GM23338 (cell line): ENCODE measurements at regions not wholly inside any gene's neighbourhood (a gene's known extent, or its start where the extent isn't known, plus 50 kb on each side); places are given as distances from the start of the nearest gene placed in this dataset.

Experiments used
- ATAC-seq: fragments of 200-7000 bp; cut with Tn5 transposase; 3 replicates; pipeline ENCODE4 v1.9.1; 2020
- DNase-seq: peaks from one replicate; pipeline ENCODE4 v3.0.0-alpha.2; 2015; ENCODE audit warnings: low spot score
- H2AFZ ChIP-seq: fragments of 200-600 bp; sonication (generic); 2 replicates; pipeline ENCODE4 v1.8.0; 2016; ENCODE audit warnings: antibody characterized with exemption, mild to moderate bottlenecking, moderate library complexity
- H3F3A ChIP-seq: fragments of 200-600 bp; sonication (generic); replicated peaks from 2 replicates; pipeline ENCODE4 v1.8.0; 2017; ENCODE audit warnings: antibody characterized with exemption, mixed run types, low read depth
- H3K27ac ChIP-seq: fragments of 200-600 bp; sonication (generic); 2 replicates; pipeline ENCODE4 v1.6.1; 2016; ENCODE audit warnings: low read depth
- H3K27me3 ChIP-seq: fragments of 200-600 bp; sonication (generic); 2 replicates; pipeline ENCODE4 v1.8.0; 2016; ENCODE audit warnings: mild to moderate bottlenecking, mixed run types, moderate library complexity; ENCODE audit not compliant: insufficient read depth
- H3K36me3 ChIP-seq: fragments of 200-600 bp; sonication (generic); 2 replicates; pipeline ENCODE4 v1.8.0; 2016; ENCODE audit warnings: mild to moderate bottlenecking; ENCODE audit not compliant: insufficient read depth
- H3K4me1 ChIP-seq: fragments of 200-600 bp; sonication (generic); 2 replicates; pipeline ENCODE4 v1.8.0; 2016; ENCODE audit warnings: mild to moderate bottlenecking, moderate library complexity; ENCODE audit not compliant: insufficient read depth
- H3K4me2 ChIP-seq: fragments of 200-600 bp; sonication (generic); 2 replicates; pipeline ENCODE4 v1.7.1; 2017; ENCODE audit warnings: mixed run types
- H3K4me3 ChIP-seq: fragments of 200-600 bp; sonication (generic); 2 replicates; pipeline ENCODE4 v1.6.1; 2016; ENCODE audit warnings: mixed run types
- H3K79me2 ChIP-seq: fragments of 200-600 bp; sonication (generic); replicated peaks from 2 replicates; pipeline ENCODE4 v1.8.0; 2017; ENCODE audit warnings: mild to moderate bottlenecking; ENCODE audit not compliant: insufficient read depth
- H3K9me2 ChIP-seq: fragments of 200-600 bp; sonication (generic); 2 replicates; pipeline ENCODE4 v1.8.0; 2017; ENCODE audit not compliant: insufficient read depth
- H4K20me1 ChIP-seq: fragments of 200-600 bp; sonication (generic); replicated peaks from 2 replicates; pipeline ENCODE4 v1.8.0; 2017; ENCODE audit warnings: mild to moderate bottlenecking; ENCODE audit not compliant: insufficient read depth
- H3K27ac Mint-ChIP-seq: 2 replicates; pipeline ENCODE4 v1.8.0; 2020; ENCODE audit warnings: inconsistent platforms, mild to moderate bottlenecking, moderate library complexity, mixed read lengths
- H3K27me3 Mint-ChIP-seq: 3 replicates; pipeline ENCODE4 v1.8.0; 2022; ENCODE audit warnings: low read depth, mild to moderate bottlenecking, moderate library complexity, mixed read lengths, inconsistent platforms; ENCODE audit not compliant: insufficient read depth, poor library complexity
- H3K36me3 Mint-ChIP-seq: 3 replicates; pipeline ENCODE4 v1.8.0; 2021; ENCODE audit warnings: low read depth, mild to moderate bottlenecking, inconsistent platforms, moderate library complexity, mixed read lengths
- H3K4me1 Mint-ChIP-seq: 3 replicates; pipeline ENCODE4 v1.8.0; 2020; ENCODE audit warnings: mild to moderate bottlenecking, inconsistent platforms, mixed read lengths
- H3K4me3 Mint-ChIP-seq: 3 replicates; pipeline ENCODE4 v1.8.0; 2021; ENCODE audit warnings: moderate library complexity, mild to moderate bottlenecking, inconsistent platforms, mixed read lengths
- H3K9me3 Mint-ChIP-seq: 3 replicates; pipeline ENCODE4 v1.8.0; 2020; ENCODE audit warnings: moderate library complexity, mild to moderate bottlenecking, inconsistent platforms, mixed read lengths
- CREB1 ChIP-seq: fragments of 250-450 bp; sonication (Bioruptor Pico); IDR thresholded peaks from 2 replicates; pipeline ENCODE4 v1.5.0; 2020; ENCODE audit warnings: low read depth, mild to moderate bottlenecking, moderate library complexity
- EZH2 ChIP-seq: fragments of 200-600 bp; sonication (generic); IDR thresholded peaks from one replicate; pipeline ENCODE4 v1.8.0; 2017; ENCODE audit warnings: antibody characterized with exemption, mild to moderate bottlenecking, low read depth; ENCODE audit not compliant: unreplicated experiment
- EZH2phosphoT487 ChIP-seq: fragments of 200-600 bp; sonication (generic); IDR thresholded peaks from one replicate; pipeline ENCODE4 v1.8.1; 2018; ENCODE audit warnings: antibody characterized with exemption; ENCODE audit not compliant: unreplicated experiment
- JUNB ChIP-seq: IDR thresholded peaks from one replicate; pipeline ENCODE4 v1.6.1; 2016; ENCODE audit warnings: antibody characterized with exemption; ENCODE audit not compliant: unreplicated experiment
- NANOG ChIP-seq: IDR thresholded peaks from 2 replicates; pipeline ENCODE4 v1.6.1; 2016; ENCODE audit warnings: antibody characterized with exemption, borderline replicate concordance
- POLR2AphosphoS5 ChIP-seq: IDR thresholded peaks from 2 replicates; pipeline ENCODE4 v1.6.1; 2016; ENCODE audit warnings: antibody characterized with exemption, low read depth
- STAT1 ChIP-seq: IDR thresholded peaks from one replicate; pipeline ENCODE4 v1.6.1; 2016; ENCODE audit warnings: antibody characterized with exemption; ENCODE audit not compliant: unreplicated experiment
- ZNF114 ChIP-seq: fragments of 250-450 bp; sonication (Bioruptor Pico); IDR thresholded peaks from 2 replicates; pipeline ENCODE4 v1.5.0; 2020; ENCODE audit warnings: mild to moderate bottlenecking, moderate library complexity
- ZNF331 ChIP-seq: fragments of 250-450 bp; sonication (Bioruptor Pico); IDR thresholded peaks from 2 replicates; pipeline ENCODE4 v1.5.0; 2020; ENCODE audit warnings: low read depth, mild to moderate bottlenecking, moderate library complexity
- TF ChIP-seq, protein P1 (sequence below): IDR thresholded peaks from one replicate; pipeline ENCODE4 v1.6.1; 2018; ENCODE audit warnings: antibody characterized with exemption; ENCODE audit not compliant: unreplicated experiment
- TF ChIP-seq, protein P2 (sequence below), 2 experiments: fragments of 200-600 bp in 1 of 2; sonication (generic) in 1 of 2; conservative IDR thresholded peaks; 2 replicates each; pipeline versions ENCODE4 v1.5.1 to v1.6.1; 2016 to 2017; ENCODE audit warnings: antibody characterized with exemption in 2 of 2, low read depth in 2 of 2, mild to moderate bottlenecking in 2 of 2, moderate library complexity in 1 of 2
- TF ChIP-seq, protein P3 (sequence below): IDR thresholded peaks from 2 replicates; pipeline ENCODE4 v1.6.1; 2016; ENCODE audit warnings: antibody characterized with exemption
- TF ChIP-seq, protein P4 (sequence below): fragments of 250-450 bp; sonication (Bioruptor Pico); IDR thresholded peaks from 2 replicates; pipeline ENCODE4 v1.5.0; 2020; ENCODE audit warnings: mild to moderate bottlenecking, moderate library complexity

DNA sequence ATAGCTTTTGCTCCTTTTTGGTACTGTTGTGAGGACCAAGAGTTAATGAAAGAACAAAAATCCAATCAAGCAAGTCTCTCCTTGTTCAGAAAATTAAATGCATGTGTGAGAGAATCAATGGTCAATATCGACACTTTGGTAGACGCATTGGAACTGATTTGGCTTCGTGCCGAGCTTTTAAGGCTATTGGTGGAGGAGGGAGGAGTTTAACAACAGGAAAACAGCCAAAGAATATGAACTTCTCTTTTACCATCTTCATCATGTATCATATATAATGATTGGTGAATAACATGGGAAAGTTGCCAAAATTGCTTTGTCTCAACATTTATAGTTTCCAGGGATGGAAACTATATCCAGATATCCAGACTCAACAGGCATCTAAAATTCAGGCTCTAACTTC, 266.5 kb upstream of the CITED2 start:
- H3K4me3 ChIP-seq, result no peak overlapping the region
- DNase-seq (no peak), ATAC-seq (no peak)
- no peaks in the 10 kb centered on the region; the same call in 1 of the 2 replicates for H3K36me3 ChIP-seq
- H4K20me1 ChIP-seq, result no peaks in the 10 kb centered on the region
- peaks cover 6% of the 10 kb centered on the region; the same call in 1 of the 2 replicates for H3K9me2 ChIP-seq
- no peak overlapping the region for H3K27ac Mint-ChIP-seq
- no peak overlapping the region for H2AFZ ChIP-seq
- TF ChIP-seq, protein P1, sequence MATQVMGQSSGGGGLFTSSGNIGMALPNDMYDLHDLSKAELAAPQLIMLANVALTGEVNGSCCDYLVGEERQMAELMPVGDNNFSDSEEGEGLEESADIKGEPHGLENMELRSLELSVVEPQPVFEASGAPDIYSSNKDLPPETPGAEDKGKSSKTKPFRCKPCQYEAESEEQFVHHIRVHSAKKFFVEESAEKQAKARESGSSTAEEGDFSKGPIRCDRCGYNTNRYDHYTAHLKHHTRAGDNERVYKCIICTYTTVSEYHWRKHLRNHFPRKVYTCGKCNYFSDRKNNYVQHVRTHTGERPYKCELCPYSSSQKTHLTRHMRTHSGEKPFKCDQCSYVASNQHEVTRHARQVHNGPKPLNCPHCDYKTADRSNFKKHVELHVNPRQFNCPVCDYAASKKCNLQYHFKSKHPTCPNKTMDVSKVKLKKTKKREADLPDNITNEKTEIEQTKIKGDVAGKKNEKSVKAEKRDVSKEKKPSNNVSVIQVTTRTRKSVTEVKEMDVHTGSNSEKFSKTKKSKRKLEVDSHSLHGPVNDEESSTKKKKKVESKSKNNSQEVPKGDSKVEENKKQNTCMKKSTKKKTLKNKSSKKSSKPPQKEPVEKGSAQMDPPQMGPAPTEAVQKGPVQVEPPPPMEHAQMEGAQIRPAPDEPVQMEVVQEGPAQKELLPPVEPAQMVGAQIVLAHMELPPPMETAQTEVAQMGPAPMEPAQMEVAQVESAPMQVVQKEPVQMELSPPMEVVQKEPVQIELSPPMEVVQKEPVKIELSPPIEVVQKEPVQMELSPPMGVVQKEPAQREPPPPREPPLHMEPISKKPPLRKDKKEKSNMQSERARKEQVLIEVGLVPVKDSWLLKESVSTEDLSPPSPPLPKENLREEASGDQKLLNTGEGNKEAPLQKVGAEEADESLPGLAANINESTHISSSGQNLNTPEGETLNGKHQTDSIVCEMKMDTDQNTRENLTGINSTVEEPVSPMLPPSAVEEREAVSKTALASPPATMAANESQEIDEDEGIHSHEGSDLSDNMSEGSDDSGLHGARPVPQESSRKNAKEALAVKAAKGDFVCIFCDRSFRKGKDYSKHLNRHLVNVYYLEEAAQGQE, result no peak
- no peak for TF ChIP-seq CREB1
- TF ChIP-seq, protein P2, sequence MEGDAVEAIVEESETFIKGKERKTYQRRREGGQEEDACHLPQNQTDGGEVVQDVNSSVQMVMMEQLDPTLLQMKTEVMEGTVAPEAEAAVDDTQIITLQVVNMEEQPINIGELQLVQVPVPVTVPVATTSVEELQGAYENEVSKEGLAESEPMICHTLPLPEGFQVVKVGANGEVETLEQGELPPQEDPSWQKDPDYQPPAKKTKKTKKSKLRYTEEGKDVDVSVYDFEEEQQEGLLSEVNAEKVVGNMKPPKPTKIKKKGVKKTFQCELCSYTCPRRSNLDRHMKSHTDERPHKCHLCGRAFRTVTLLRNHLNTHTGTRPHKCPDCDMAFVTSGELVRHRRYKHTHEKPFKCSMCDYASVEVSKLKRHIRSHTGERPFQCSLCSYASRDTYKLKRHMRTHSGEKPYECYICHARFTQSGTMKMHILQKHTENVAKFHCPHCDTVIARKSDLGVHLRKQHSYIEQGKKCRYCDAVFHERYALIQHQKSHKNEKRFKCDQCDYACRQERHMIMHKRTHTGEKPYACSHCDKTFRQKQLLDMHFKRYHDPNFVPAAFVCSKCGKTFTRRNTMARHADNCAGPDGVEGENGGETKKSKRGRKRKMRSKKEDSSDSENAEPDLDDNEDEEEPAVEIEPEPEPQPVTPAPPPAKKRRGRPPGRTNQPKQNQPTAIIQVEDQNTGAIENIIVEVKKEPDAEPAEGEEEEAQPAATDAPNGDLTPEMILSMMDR (conservative IDR thresholded peaks at IDR 0.05; ENCODE audit: low read depth in 2 of 2), result no peak
- no peak for TF ChIP-seq ZNF114 (CRISPR knock-in tag)
- no peak for TF ChIP-seq EZH2phosphoT487
- no peak for TF ChIP-seq POLR2AphosphoS5
- no peak for TF ChIP-seq NANOG
- no peak for TF ChIP-seq JUNB
- no peak for TF ChIP-seq ZNF331
- TF ChIP-seq, protein P3, sequence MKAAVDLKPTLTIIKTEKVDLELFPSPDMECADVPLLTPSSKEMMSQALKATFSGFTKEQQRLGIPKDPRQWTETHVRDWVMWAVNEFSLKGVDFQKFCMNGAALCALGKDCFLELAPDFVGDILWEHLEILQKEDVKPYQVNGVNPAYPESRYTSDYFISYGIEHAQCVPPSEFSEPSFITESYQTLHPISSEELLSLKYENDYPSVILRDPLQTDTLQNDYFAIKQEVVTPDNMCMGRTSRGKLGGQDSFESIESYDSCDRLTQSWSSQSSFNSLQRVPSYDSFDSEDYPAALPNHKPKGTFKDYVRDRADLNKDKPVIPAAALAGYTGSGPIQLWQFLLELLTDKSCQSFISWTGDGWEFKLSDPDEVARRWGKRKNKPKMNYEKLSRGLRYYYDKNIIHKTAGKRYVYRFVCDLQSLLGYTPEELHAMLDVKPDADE, result no peak
- TF ChIP-seq, protein P4, sequence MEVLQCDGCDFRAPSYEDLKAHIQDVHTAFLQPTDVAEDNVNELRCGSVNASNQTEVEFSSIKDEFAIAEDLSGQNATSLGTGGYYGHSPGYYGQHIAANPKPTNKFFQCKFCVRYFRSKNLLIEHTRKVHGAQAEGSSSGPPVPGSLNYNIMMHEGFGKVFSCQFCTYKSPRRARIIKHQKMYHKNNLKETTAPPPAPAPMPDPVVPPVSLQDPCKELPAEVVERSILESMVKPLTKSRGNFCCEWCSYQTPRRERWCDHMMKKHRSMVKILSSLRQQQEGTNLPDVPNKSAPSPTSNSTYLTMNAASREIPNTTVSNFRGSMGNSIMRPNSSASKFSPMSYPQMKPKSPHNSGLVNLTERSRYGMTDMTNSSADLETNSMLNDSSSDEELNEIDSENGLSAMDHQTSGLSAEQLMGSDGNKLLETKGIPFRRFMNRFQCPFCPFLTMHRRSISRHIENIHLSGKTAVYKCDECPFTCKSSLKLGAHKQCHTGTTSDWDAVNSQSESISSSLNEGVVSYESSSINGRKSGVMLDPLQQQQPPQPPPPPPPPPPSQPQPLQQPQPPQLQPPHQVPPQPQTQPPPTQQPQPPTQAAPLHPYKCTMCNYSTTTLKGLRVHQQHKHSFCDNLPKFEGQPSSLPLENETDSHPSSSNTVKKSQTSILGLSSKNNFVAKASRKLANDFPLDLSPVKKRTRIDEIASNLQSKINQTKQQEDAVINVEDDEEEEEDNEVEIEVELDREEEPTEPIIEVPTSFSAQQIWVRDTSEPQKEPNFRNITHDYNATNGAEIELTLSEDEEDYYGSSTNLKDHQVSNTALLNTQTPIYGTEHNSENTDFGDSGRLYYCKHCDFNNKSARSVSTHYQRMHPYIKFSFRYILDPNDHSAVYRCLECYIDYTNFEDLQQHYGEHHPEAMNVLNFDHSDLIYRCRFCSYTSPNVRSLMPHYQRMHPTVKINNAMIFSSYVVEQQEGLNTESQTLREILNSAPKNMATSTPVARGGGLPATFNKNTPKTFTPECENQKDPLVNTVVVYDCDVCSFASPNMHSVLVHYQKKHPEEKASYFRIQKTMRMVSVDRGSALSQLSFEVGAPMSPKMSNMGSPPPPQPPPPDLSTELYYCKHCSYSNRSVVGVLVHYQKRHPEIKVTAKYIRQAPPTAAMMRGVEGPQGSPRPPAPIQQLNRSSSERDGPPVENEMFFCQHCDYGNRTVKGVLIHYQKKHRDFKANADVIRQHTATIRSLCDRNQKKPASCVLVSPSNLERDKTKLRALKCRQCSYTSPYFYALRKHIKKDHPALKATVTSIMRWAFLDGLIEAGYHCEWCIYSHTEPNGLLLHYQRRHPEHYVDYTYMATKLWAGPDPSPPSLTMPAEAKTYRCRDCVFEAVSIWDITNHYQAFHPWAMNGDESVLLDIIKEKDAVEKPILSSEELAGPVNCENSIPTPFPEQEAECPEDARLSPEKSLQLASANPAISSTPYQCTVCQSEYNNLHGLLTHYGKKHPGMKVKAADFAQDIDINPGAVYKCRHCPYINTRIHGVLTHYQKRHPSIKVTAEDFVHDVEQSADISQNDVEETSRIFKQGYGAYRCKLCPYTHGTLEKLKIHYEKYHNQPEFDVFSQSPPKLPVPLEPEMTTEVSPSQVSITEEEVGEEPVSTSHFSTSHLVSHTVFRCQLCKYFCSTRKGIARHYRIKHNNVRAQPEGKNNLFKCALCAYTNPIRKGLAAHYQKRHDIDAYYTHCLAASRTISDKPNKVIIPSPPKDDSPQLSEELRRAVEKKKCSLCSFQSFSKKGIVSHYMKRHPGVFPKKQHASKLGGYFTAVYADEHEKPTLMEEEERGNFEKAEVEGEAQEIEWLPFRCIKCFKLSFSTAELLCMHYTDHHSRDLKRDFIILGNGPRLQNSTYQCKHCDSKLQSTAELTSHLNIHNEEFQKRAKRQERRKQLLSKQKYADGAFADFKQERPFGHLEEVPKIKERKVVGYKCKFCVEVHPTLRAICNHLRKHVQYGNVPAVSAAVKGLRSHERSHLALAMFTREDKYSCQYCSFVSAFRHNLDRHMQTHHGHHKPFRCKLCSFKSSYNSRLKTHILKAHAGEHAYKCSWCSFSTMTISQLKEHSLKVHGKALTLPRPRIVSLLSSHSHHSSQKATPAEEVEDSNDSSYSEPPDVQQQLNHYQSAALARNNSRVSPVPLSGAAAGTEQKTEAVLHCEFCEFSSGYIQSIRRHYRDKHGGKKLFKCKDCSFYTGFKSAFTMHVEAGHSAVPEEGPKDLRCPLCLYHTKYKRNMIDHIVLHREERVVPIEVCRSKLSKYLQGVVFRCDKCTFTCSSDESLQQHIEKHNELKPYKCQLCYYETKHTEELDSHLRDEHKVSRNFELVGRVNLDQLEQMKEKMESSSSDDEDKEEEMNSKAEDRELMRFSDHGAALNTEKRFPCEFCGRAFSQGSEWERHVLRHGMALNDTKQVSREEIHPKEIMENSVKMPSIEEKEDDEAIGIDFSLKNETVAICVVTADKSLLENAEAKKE, result no peak
- TF ChIP-seq STAT1, result no peak
- TF ChIP-seq EZH2, result no peak
- no peak overlapping the region for H3K4me2 ChIP-seq
- H3K4me1 Mint-ChIP-seq, result no peaks in the 10 kb centered on the region
- H3K27ac ChIP-seq, result no peak overlapping the region
- no peaks in the 10 kb centered on the region for H3K27me3 ChIP-seq
- no peaks in the 10 kb centered on the region for H3K36me3 Mint-ChIP-seq
- H3K4me3 Mint-ChIP-seq, result no peak overlapping the region
- H3K27me3 Mint-ChIP-seq, result peaks cover 4% of the 10 kb centered on the region
- H3F3A ChIP-seq, result no peaks in the 10 kb centered on the region
- H3K9me3 Mint-ChIP-seq, result no peaks in the 10 kb centered on the region
- H3K4me1 ChIP-seq, result no peaks in the 10 kb centered on the region
- H3K79me2 ChIP-seq, result no peaks in the 10 kb centered on the region
